ENCODE measurements at regions not wholly inside any gene's neighbourhood (a gene's known extent, or its start where the extent isn't known, plus 50 kb on each side); places are given as distances from the start of the nearest gene placed in this dataset.

- no peak for DNase-seq
- Mint-ChIP-seq H3K9me3 (peaks cover 15% of the 10 kb centered on the region), H3K27me3 (ENCODE audit: low read depth, poor library complexity) (peaks cover 4% of the 10 kb centered on the region), H3K4me3 (no peak overlapping the region), H3K4me1 (no peaks in the 10 kb centered on the region), H3K27ac (no peak overlapping the region), H3K36me3 (ENCODE audit: low read depth) (no peaks in the 10 kb centered on the region)
- no peak for TF ChIP-seq CTCF (IDR thresholded peaks at IDR 0.05)
Measured at GRCh38 chr2:20880221-20880771, 57.4 kb upstream of the LDAH start.

GRCh38 chr2:20879221-20879620, 56.3 kb upstream of the LDAH start:
- Mint-ChIP-seq H3K4me3 (no peak overlapping the region), H3K27me3 (ENCODE audit: low read depth, poor library complexity) (peaks cover 10% of the 10 kb centered on the region), H3K4me1 (no peaks in the 10 kb centered on the region), H3K9me3 (peaks cover 16% of the 10 kb centered on the region), H3K36me3 (ENCODE audit: low read depth) (no peaks in the 10 kb centered on the region), H3K27ac (no peak overlapping the region)
- no peak for DNase-seq
- no peak for TF ChIP-seq CTCF (IDR thresholded peaks at IDR 0.05)

GRCh38 chr2:20877960-20878359, 55.1 kb upstream of the LDAH start:
- H3K4me3 Mint-ChIP-seq, result no peak overlapping the region
- no peak for TF ChIP-seq CTCF (IDR thresholded peaks at IDR 0.05)
- H3K27ac Mint-ChIP-seq, result no peak overlapping the region
- peaks cover 19% of the 10 kb centered on the region for H3K27me3 Mint-ChIP-seq (ENCODE audit: low read depth, poor library complexity)
- no peaks in the 10 kb centered on the region for H3K36me3 Mint-ChIP-seq (ENCODE audit: low read depth)
- no peaks in the 10 kb centered on the region for H3K4me1 Mint-ChIP-seq
- no peak for DNase-seq
- peaks cover 16% of the 10 kb centered on the region for H3K9me3 Mint-ChIP-seq

All from nephron progenitor cell (in vitro differentiated cells).